GM23248 (cell line): ENCODE measurements at regions not wholly inside any gene's neighbourhood (a gene's known extent, or its start where the extent isn't known, plus 50 kb on each side); places are given as distances from the start of the nearest gene placed in this dataset.
A peak's percentile ranks its signal among the peaks of the same experiment; 100 is the strongest.

Experiments
- DNase-seq: peaks from one replicate; pipeline ENCODE4 v3.0.0-alpha.2; 2015
- H2AFZ ChIP-seq: fragments of 200-600 bp; sonication (generic); 2 replicates; pipeline ENCODE4 v1.6.1; 2016; ENCODE audit warnings: antibody characterized with exemption
- H3F3A ChIP-seq: fragments of 200-600 bp; sonication (generic); 2 replicates; pipeline ENCODE4 v1.6.1; 2016; ENCODE audit warnings: mild to moderate bottlenecking, antibody characterized with exemption, mixed run types; ENCODE audit not compliant: insufficient read depth
- H3K27ac ChIP-seq: fragments of 200-600 bp; sonication (generic); 2 replicates; pipeline ENCODE4 v1.5.1; 2016; ENCODE audit warnings: mild to moderate bottlenecking
- H3K27me3 ChIP-seq: fragments of 200-600 bp; sonication (generic); replicated peaks from 2 replicates; pipeline ENCODE4 v1.6.1; 2016; ENCODE audit warnings: mild to moderate bottlenecking; ENCODE audit not compliant: insufficient read depth
- H3K36me3 ChIP-seq: fragments of 200-600 bp; sonication (generic); 2 replicates; pipeline ENCODE4 v1.6.1; 2016; ENCODE audit warnings: low read depth, mild to moderate bottlenecking
- H3K4me1 ChIP-seq: fragments of 200-600 bp; sonication (generic); 2 replicates; pipeline ENCODE4 v1.6.1; 2016; ENCODE audit warnings: mild to moderate bottlenecking; ENCODE audit not compliant: insufficient read depth
- H3K4me2 ChIP-seq: fragments of 200-600 bp; sonication (generic); one replicate; pipeline ENCODE4 v1.6.1; 2016; ENCODE audit warnings: mild to moderate bottlenecking; ENCODE audit not compliant: unreplicated experiment
- H3K4me3 ChIP-seq: fragments of 200-600 bp; sonication (generic); 2 replicates; pipeline ENCODE4 v1.5.1; 2016; ENCODE audit warnings: mild to moderate bottlenecking
- H3K79me2 ChIP-seq: fragments of 200-600 bp; sonication (generic); 2 replicates; pipeline ENCODE4 v1.6.1; 2016; ENCODE audit warnings: mild to moderate bottlenecking; ENCODE audit not compliant: insufficient read depth
- H3K9ac ChIP-seq: fragments of 200-600 bp; sonication (generic); 2 replicates; pipeline ENCODE4 v1.6.1; 2016; ENCODE audit warnings: mild to moderate bottlenecking
- H3K9me2 ChIP-seq: fragments of 200-600 bp; sonication (generic); 2 replicates; pipeline ENCODE4 v1.6.1; 2016; ENCODE audit warnings: mixed run types, mild to moderate bottlenecking, moderate library complexity; ENCODE audit not compliant: insufficient read depth
- H3K9me3 ChIP-seq: fragments of 200-600 bp; sonication (generic); one replicate; pipeline ENCODE4 v1.6.1; 2017; ENCODE audit warnings: low read depth
- H4K20me1 ChIP-seq: fragments of 200-600 bp; sonication (generic); 2 replicates; pipeline ENCODE4 v1.6.0; 2016; ENCODE audit not compliant: insufficient read depth
- EZH2 ChIP-seq: fragments of 200-600 bp; sonication (generic); IDR thresholded peaks from 2 replicates; pipeline ENCODE4 v1.6.1; 2018; ENCODE audit warnings: antibody characterized with exemption, mild to moderate bottlenecking; ENCODE audit not compliant: insufficient read depth, poor library complexity, severe bottlenecking
- EZH2phosphoT487 ChIP-seq: fragments of 200-600 bp; sonication (generic); IDR thresholded peaks from 2 replicates; pipeline ENCODE4 v1.6.1; 2018; ENCODE audit warnings: antibody characterized with exemption, moderate library complexity, mild to moderate bottlenecking, low read depth; ENCODE audit not compliant: insufficient read depth
- WGBS, 2 experiments: methylation state at CpG; one replicate each; pipeline ENCODE4 v1.1.6; 2015 to 2017; ENCODE audit warnings: low lambda C conversion rate in 2 of 2, low coverage in 1 of 2; ENCODE audit errors: missing lambda C conversion rate in 2 of 2; 5-methylcytosine and 5-hydroxymethylcytosine counted together
- in situ Hi-C: fragments of 300-500 bp; cut with MboI; formaldehyde crosslinking; loops from 2 replicates; pipeline ENCODE4 v1.15.0; 2020

- Histone ChIP-seq H3K4me1 (no peaks in the 10 kb centered on the region), H2AFZ (no peak overlapping the region), H4K20me1 (no peaks in the 10 kb centered on the region), H3K36me3 (no peaks in the 10 kb centered on the region), H3K9me2 (no peaks in the 10 kb centered on the region), H3K79me2 (no peaks in the 10 kb centered on the region), H3K4me3 (no peak overlapping the region), H3K9ac (no peak overlapping the region), H3F3A (no peaks in the 10 kb centered on the region), H3K27ac (no peak overlapping the region), H3K27me3 (no peaks in the 10 kb centered on the region), H3K9me3 (no peaks in the 10 kb centered on the region), H3K4me2 (no peak overlapping the region)
- TF ChIP-seq EZH2phosphoT487, result no peak
- no peak for TF ChIP-seq EZH2
- no peak for DNase-seq
- in situ Hi-C loops, result no loop called here
Measured at GRCh38 chr6:94088870-94089269, 669.5 kb upstream of the EPHA7 start.

GRCh38 chr6:94074764-94075163 lies 655.4 kb upstream of the EPHA7 start:
- no peak overlapping the region for H3K4me2 ChIP-seq
- no peak overlapping the region for H3K4me3 ChIP-seq
- no peak for DNase-seq
- TF ChIP-seq EZH2 (no peak), EZH2phosphoT487 (no peak)
- H3K9ac ChIP-seq, result no peak overlapping the region
- H3K4me1 ChIP-seq, result no peaks in the 10 kb centered on the region
- H3F3A ChIP-seq, result no peaks in the 10 kb centered on the region
- H3K9me3 ChIP-seq, result no peaks in the 10 kb centered on the region
- no peak overlapping the region for H2AFZ ChIP-seq
- no peaks in the 10 kb centered on the region for H4K20me1 ChIP-seq
- no peak overlapping the region for H3K27ac ChIP-seq
- no peaks in the 10 kb centered on the region for H3K36me3 ChIP-seq
- no peaks in the 10 kb centered on the region for H3K9me2 ChIP-seq
- 4 to 9% methylated on average over 3 of the region's 3 CpGs for WGBS, 2 experiments
- H3K27me3 ChIP-seq, result no peaks in the 10 kb centered on the region
- in situ Hi-C loops, result no loop called here
- no peaks in the 10 kb centered on the region for H3K79me2 ChIP-seq

GRCh38 chr6:94071835-94072234 lies 652.5 kb upstream of the EPHA7 start:
- peak; percentile 1 for DNase-seq
- Histone ChIP-seq H3K4me3 (no peak overlapping the region), H3K9me3 (no peaks in the 10 kb centered on the region), H3K4me1 (no peaks in the 10 kb centered on the region), H3K79me2 (no peaks in the 10 kb centered on the region), H3F3A (no peaks in the 10 kb centered on the region), H4K20me1 (no peaks in the 10 kb centered on the region), H2AFZ (no peak overlapping the region), H3K27ac (no peak overlapping the region), H3K9me2 (no peaks in the 10 kb centered on the region), H3K4me2 (no peak overlapping the region), H3K36me3 (no peaks in the 10 kb centered on the region), H3K27me3 (no peaks in the 10 kb centered on the region), H3K9ac (no peak overlapping the region)
- in situ Hi-C loops, result no loop called here
- 0 to 4% methylated on average over 1 of the region's 1 CpG for WGBS, 2 experiments
- TF ChIP-seq EZH2, result no peak
- no peak for TF ChIP-seq EZH2phosphoT487

GRCh38 chr6:94065707-94066337 lies 646.5 kb upstream of the EPHA7 start:
- H3K9me2 ChIP-seq, result no peaks in the 10 kb centered on the region
- 3 to 9% methylated on average over 6 of the region's 6 CpGs for WGBS, 2 experiments
- H2AFZ ChIP-seq, result no peak overlapping the region

GRCh38 chr6:94052749-94053148 lies 633.4 kb upstream of the EPHA7 start:
- H3K79me2 ChIP-seq, result no peaks in the 10 kb centered on the region
- 0 to 4% methylated on average over 1 of the region's 1 CpG for WGBS, 2 experiments
- TF ChIP-seq EZH2phosphoT487 (no peak), EZH2 (no peak)
- H4K20me1 ChIP-seq, result no peaks in the 10 kb centered on the region
- H3K27me3 ChIP-seq, result no peaks in the 10 kb centered on the region
- DNase-seq, result no peak
- no peak overlapping the region for H2AFZ ChIP-seq
- no peaks in the 10 kb centered on the region for H3K9me2 ChIP-seq
- no peak overlapping the region for H3K4me2 ChIP-seq
- no peaks in the 10 kb centered on the region for H3K9me3 ChIP-seq
- H3K36me3 ChIP-seq, result no peaks in the 10 kb centered on the region
- H3K4me3 ChIP-seq, result no peak overlapping the region
- no peak overlapping the region for H3K27ac ChIP-seq
- in situ Hi-C loops, result no loop called here
- H3F3A ChIP-seq, result no peaks in the 10 kb centered on the region
- no peak overlapping the region for H3K9ac ChIP-seq
- no peaks in the 10 kb centered on the region for H3K4me1 ChIP-seq

More at GRCh38 chr6:94065707-94066337, 646.5 kb upstream of the EPHA7 start:
- no peaks in the 10 kb centered on the region for H3K4me1 ChIP-seq
- no peaks in the 10 kb centered on the region for H3K36me3 ChIP-seq
- H3K4me3 ChIP-seq, result no peak overlapping the region
- H3K79me2 ChIP-seq, result no peaks in the 10 kb centered on the region
- H3K9me3 ChIP-seq, result no peaks in the 10 kb centered on the region
- TF ChIP-seq EZH2phosphoT487, result no peak
- TF ChIP-seq EZH2, result no peak
- no peak for DNase-seq
- in situ Hi-C loops, result no loop called here
- H3K27me3 ChIP-seq, result no peaks in the 10 kb centered on the region
- no peak overlapping the region for H3K27ac ChIP-seq
- H3F3A ChIP-seq, result no peaks in the 10 kb centered on the region
- H3K9ac ChIP-seq, result no peak overlapping the region
- H3K4me2 ChIP-seq, result no peak overlapping the region
- no peaks in the 10 kb centered on the region for H4K20me1 ChIP-seq
